HUES48 (cell line): ENCODE measurements at regions not wholly inside any gene's neighbourhood (a gene's known extent, or its start where the extent isn't known, plus 50 kb on each side); places are given as distances from the start of the nearest gene placed in this dataset.

Experiments used
- H3K27ac ChIP-seq: one replicate; pipeline ENCODE4 v1.7.0; 2013; ENCODE audit warnings: low read depth, low read length, inconsistent platforms
- H3K27me3 ChIP-seq: 2 replicates; pipeline ENCODE4 v1.6.1; 2013; ENCODE audit warnings: mild to moderate bottlenecking, low read length; ENCODE audit not compliant: control insufficient read depth, insufficient read depth
- H3K36me3 ChIP-seq: 2 replicates; pipeline ENCODE4 v1.6.1; 2013; ENCODE audit warnings: low read length; ENCODE audit not compliant: control insufficient read depth, insufficient read depth
- H3K4me1 ChIP-seq: 2 replicates; pipeline ENCODE4 v1.6.1; 2013; ENCODE audit warnings: mild to moderate bottlenecking, low read length; ENCODE audit not compliant: control insufficient read depth, insufficient read depth
- H3K4me3 ChIP-seq: 2 replicates; pipeline ENCODE4 v1.5.1; 2013; ENCODE audit warnings: mild to moderate bottlenecking, low read depth, low read length
- H3K9ac ChIP-seq: 2 replicates; pipeline ENCODE4 v1.6.1; 2013; ENCODE audit warnings: mild to moderate bottlenecking, low read depth, low read length, moderate library complexity
- H3K9me3 ChIP-seq: 2 replicates; pipeline ENCODE4 v1.6.1; 2013; ENCODE audit warnings: low read length; ENCODE audit not compliant: control insufficient read depth, insufficient read depth

DNA sequence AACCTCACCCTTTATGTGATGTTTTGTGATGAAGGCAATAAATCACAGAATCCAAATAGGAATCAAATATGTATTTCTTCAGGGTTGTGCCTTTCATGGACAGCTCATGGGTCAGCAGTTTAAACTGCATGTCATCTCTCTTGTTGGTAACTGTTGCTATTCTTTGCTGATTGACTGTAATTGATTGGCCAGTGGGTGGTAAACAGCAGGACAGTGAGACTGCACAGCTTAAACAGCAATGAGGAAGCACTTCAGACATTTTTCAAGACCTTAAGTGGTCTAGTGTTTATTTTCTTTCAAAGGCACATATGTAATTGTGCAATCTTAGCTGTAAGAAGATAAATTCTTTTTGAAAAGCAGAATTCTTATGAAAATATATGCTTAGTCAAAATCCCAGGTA is 260.5 kb downstream of the COX7C start:
- Histone ChIP-seq H3K9me3 (no peaks in the 10 kb centered on the region), H3K4me1 (peaks cover 29% of the 10 kb centered on the region), H3K4me3 (no peak overlapping the region), H3K27ac (no peak overlapping the region), H3K27me3 (no peaks in the 10 kb centered on the region), H3K9ac (no peak overlapping the region), H3K36me3 (no peaks in the 10 kb centered on the region)

DNA sequence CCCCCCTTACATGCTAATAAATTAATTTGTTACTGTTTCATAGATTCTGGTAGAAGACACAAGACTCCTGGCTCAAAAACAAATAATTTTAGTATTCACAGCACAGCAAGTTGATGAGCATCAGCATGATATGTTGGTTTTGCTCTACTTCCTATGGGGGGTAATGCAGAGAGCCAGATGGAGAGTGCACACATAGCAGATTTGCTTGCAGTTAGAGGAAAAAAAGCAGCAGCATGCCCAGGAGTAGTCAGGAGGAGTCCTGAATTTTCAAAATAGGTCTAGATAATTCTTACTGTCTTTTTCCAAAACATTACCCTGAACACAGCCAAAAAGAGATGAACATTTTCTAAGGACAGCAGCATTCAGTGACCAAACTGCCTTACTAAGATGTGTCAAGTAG is 261.3 kb downstream of the COX7C start:
- Histone ChIP-seq H3K36me3 (no peaks in the 10 kb centered on the region), H3K27ac (no peak overlapping the region), H3K9ac (no peak overlapping the region), H3K4me3 (no peak overlapping the region), H3K9me3 (no peaks in the 10 kb centered on the region), H3K27me3 (no peaks in the 10 kb centered on the region), H3K4me1 (peaks cover 29% of the 10 kb centered on the region)

GRCh38 chr5:86880344-86880743 is 262.6 kb downstream of the COX7C start:
- H3K4me3 ChIP-seq, result no peak overlapping the region
- peak overlapping the region; percentile 56 for H3K27ac ChIP-seq
- H3K9me3 ChIP-seq, result no peaks in the 10 kb centered on the region
- peaks cover 29% of the 10 kb centered on the region for H3K4me1 ChIP-seq
- no peaks in the 10 kb centered on the region for H3K36me3 ChIP-seq
- no peaks in the 10 kb centered on the region for H3K27me3 ChIP-seq
- H3K9ac ChIP-seq, result no peak overlapping the region

- peak overlapping the region; percentile 56 for H3K27ac ChIP-seq
- no peak overlapping the region for H3K4me3 ChIP-seq
- peaks cover 29% of the 10 kb centered on the region for H3K4me1 ChIP-seq
Measured at GRCh38 chr5:86880785-86881492, 263.2 kb downstream of the COX7C start.

GRCh38 chr5:86881493-86882090 is 263.9 kb downstream of the COX7C start:
- Histone ChIP-seq H3K4me1 (peaks cover 29% of the 10 kb centered on the region), H3K9ac (no peak overlapping the region)

More at GRCh38 chr5:86880785-86881492, 263.2 kb downstream of the COX7C start:
- Histone ChIP-seq H3K9ac (no peak overlapping the region), H3K9me3 (no peaks in the 10 kb centered on the region), H3K27me3 (no peaks in the 10 kb centered on the region), H3K36me3 (no peaks in the 10 kb centered on the region)

DNA sequence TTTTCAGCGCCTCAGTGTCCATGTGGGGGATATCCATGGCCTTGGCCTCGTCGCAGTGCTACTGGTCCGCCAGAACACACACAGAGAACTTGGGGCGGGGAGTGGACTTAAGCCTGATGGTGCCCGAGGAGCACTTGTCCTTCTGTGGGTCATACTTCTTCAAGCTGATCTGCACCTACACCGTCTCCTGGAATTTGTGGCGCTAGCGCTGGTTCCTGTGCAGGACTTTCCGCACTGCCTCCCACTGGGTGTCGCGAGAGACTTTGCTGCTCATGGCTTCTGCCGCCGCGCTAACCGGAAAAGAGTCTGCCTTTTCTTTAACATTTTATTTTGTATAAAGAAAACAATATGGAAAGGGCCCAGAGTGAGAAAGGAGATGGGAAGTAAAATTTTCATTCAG is 266.9 kb downstream of the COX7C start:
- Histone ChIP-seq H3K9ac (no peak overlapping the region), H3K4me1 (peaks cover 16% of the 10 kb centered on the region; the same call in 1 of the 2 replicates), H3K9me3 (no peaks in the 10 kb centered on the region), H3K36me3 (no peaks in the 10 kb centered on the region), H3K27ac (no peak overlapping the region), H3K4me3 (no peak overlapping the region), H3K27me3 (no peaks in the 10 kb centered on the region)

More at GRCh38 chr5:86881493-86882090, 263.9 kb downstream of the COX7C start:
- H3K36me3 ChIP-seq, result no peaks in the 10 kb centered on the region
- no peaks in the 10 kb centered on the region for H3K27me3 ChIP-seq
- no peaks in the 10 kb centered on the region for H3K9me3 ChIP-seq
- H3K4me3 ChIP-seq, result no peak overlapping the region
- peak overlapping the region; percentile 56 for H3K27ac ChIP-seq

GRCh38 chr5:86885011-86885410 is 267.3 kb downstream of the COX7C start:
- Histone ChIP-seq H3K4me1 (peaks cover 15% of the 10 kb centered on the region; the same call in 1 of the 2 replicates), H3K4me3 (no peak overlapping the region), H3K27ac (no peak overlapping the region), H3K9me3 (no peaks in the 10 kb centered on the region), H3K36me3 (no peaks in the 10 kb centered on the region), H3K9ac (no peak overlapping the region), H3K27me3 (no peaks in the 10 kb centered on the region)

GRCh38 chr5:86885489-86886230 is 267.9 kb downstream of the COX7C start:
- Histone ChIP-seq H3K4me3 (no peak overlapping the region), H3K4me1 (peaks cover 9% of the 10 kb centered on the region; the same call in 1 of the 2 replicates), H3K9ac (no peak overlapping the region), H3K9me3 (no peaks in the 10 kb centered on the region), H3K36me3 (no peaks in the 10 kb centered on the region), H3K27ac (no peak overlapping the region), H3K27me3 (no peaks in the 10 kb centered on the region)

DNA sequence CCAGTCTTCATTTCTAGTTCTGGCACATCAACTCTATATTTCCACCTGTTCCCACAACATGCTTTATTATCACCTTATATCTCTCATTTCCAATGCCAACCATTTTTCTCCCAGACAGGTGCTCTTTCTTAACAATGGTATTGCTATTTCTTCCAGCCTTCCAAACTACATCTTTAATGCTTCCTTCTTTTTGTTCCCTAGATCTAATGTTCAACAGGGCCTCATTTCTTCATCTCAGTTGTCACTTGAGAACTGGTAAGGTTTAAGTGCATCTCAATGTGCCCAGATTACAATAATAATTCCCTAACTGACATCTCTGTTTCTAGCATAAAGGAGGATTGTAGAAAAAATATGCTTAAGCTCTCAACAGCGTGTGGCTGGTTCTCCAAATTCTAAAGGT is 272.6 kb downstream of the COX7C start:
- H3K4me1 ChIP-seq, result no peaks in the 10 kb centered on the region
- H3K27me3 ChIP-seq, result no peaks in the 10 kb centered on the region

DNA sequence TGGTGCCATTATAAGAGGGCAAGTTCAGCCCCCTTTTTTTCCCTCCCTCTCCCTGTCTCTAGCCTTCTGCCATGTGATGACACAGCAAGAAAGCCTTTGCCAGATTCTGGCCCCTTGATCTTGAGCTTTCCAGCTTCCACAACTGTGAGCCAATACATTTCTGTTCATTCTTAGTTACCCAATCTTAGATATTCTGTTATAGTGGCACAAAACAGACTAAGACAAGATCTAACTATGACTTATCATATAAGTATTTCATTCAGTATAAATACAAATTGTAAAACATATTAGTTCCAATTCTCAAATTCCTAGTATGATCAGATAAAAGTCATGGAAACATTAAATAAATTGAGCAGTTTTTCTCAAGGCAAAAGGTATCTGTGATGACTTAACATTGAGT is 276.3 kb downstream of the COX7C start:
- no peaks in the 10 kb centered on the region for H3K4me1 ChIP-seq
- H3K9ac ChIP-seq, result no peak overlapping the region
- no peak overlapping the region for H3K27ac ChIP-seq
- no peaks in the 10 kb centered on the region for H3K36me3 ChIP-seq
- H3K27me3 ChIP-seq, result no peaks in the 10 kb centered on the region
- no peaks in the 10 kb centered on the region for H3K9me3 ChIP-seq
- H3K4me3 ChIP-seq, result no peak overlapping the region

More for the DNA sequence above, 272.6 kb downstream of the COX7C start:
- no peak overlapping the region for H3K9ac ChIP-seq
- no peaks in the 10 kb centered on the region for H3K9me3 ChIP-seq
- no peak overlapping the region for H3K4me3 ChIP-seq
- H3K27ac ChIP-seq, result no peak overlapping the region
- H3K36me3 ChIP-seq, result no peaks in the 10 kb centered on the region

GRCh38 chr5:86896916-86897315 is 279.2 kb downstream of the COX7C start:
- no peak overlapping the region for H3K9ac ChIP-seq
- H3K4me1 ChIP-seq, result peaks cover 15% of the 10 kb centered on the region
- H3K9me3 ChIP-seq, result no peaks in the 10 kb centered on the region
- H3K36me3 ChIP-seq, result no peaks in the 10 kb centered on the region
- no peaks in the 10 kb centered on the region for H3K27me3 ChIP-seq
- peak overlapping the region; percentile 31 for H3K27ac ChIP-seq
- H3K4me3 ChIP-seq, result no peak overlapping the region
